Caco-2 (cell line): ENCODE measurements at regions not wholly inside any gene's neighbourhood (a gene's known extent, or its start where the extent isn't known, plus 50 kb on each side); places are given as distances from the start of the nearest gene placed in this dataset.

Experiments
- BruUV-seq: library from RNA; stranded (reverse); fragments of 400-500 nt; replicated peaks from 2 replicates; lab custom pipeline; 2021; lab: Mats Ljungman, UMichigan
- CTCF ChIA-PET: fragments of 300-600 bp; sonication (Branson Sonifier 250); formaldehyde crosslinking; loops from one replicate; lab custom pipeline; 2022; ENCODE audit warnings: antibody characterized with exemption; lab: Charles Lee
- POLR2A ChIA-PET: fragments of 300-600 bp; sonication (Branson Sonifier 250); formaldehyde crosslinking; loops from one replicate; lab custom pipeline; 2022; ENCODE audit warnings: antibody characterized with exemption; lab: Charles Lee
- DNase-seq, 2 experiments: peaks; one replicate each; pipeline versions ENCODE4 v3.0.0 to v3.0.0-alpha.2; 2020 to 2022
- H3K27me3 ChIP-seq: replicated peaks from 2 replicates; pipeline ENCODE4 v1.6.0; 2011; ENCODE audit warnings: low read length; ENCODE audit not compliant: control insufficient read depth, insufficient read depth
- H3K36me3 ChIP-seq: 2 replicates; pipeline ENCODE4 v1.5.1; 2011; ENCODE audit warnings: low read length; ENCODE audit not compliant: control insufficient read depth, insufficient read depth
- H3K4me1 ChIP-seq: fragments of 250-450 bp; sonication (Bioruptor Pico); 2 replicates; pipeline ENCODE4 v1.5.1; 2020; ENCODE audit warnings: mild to moderate bottlenecking
- H3K4me3 ChIP-seq: 2 replicates; pipeline ENCODE4 v1.5.1; 2011; ENCODE audit warnings: low read depth, mild to moderate bottlenecking, control low read depth, low read length
- H3K9me3 ChIP-seq: fragments of 250-450 bp; sonication (Bioruptor Pico); 2 replicates; pipeline ENCODE4 v1.5.1; 2020; ENCODE audit warnings: mild to moderate bottlenecking, moderate library complexity
- H3K27ac Mint-ChIP-seq: one replicate; pipeline ENCODE4 v1.8.0; 2022; ENCODE audit warnings: mixed read lengths; ENCODE audit not compliant: unreplicated experiment
- H3K27me3 Mint-ChIP-seq: one replicate; pipeline ENCODE4 v1.8.0; 2022; ENCODE audit warnings: mixed read lengths; ENCODE audit not compliant: insufficient read depth, unreplicated experiment
- H3K36me3 Mint-ChIP-seq: one replicate; pipeline ENCODE4 v1.8.0; 2022; ENCODE audit warnings: mild to moderate bottlenecking, mixed read lengths; ENCODE audit not compliant: insufficient read depth, unreplicated experiment
- H3K4me1 Mint-ChIP-seq: one replicate; pipeline ENCODE4 v1.8.0; 2022; ENCODE audit warnings: low read depth, mixed read lengths; ENCODE audit not compliant: unreplicated experiment
- H3K4me3 Mint-ChIP-seq: one replicate; pipeline ENCODE4 v1.8.0; 2022; ENCODE audit warnings: mild to moderate bottlenecking, moderate library complexity, mixed read lengths; ENCODE audit not compliant: unreplicated experiment
- H3K9me3 Mint-ChIP-seq: one replicate; pipeline ENCODE4 v1.8.0; 2022; ENCODE audit warnings: mixed read lengths; ENCODE audit not compliant: unreplicated experiment
- CTCF ChIP-seq, 2 experiments: fragments of 200-600 bp in 1 of 2; IDR thresholded peaks; 1 replicate in 1 of 2; 2 replicates in 1 of 2; pipeline versions ENCODE4 v1.5.1 to v1.8.0; 2011 to 2022; ENCODE audit warnings: antibody characterized with exemption in 1 of 2, control low read depth in 1 of 2, inconsistent platforms in 1 of 2, low read depth in 1 of 2, low read length in 1 of 2, mild to moderate bottlenecking in 1 of 2, moderate library complexity in 1 of 2; ENCODE audit not compliant: insufficient read depth in 1 of 2, severe bottlenecking in 1 of 2, unreplicated experiment in 1 of 2
- intact Hi-C: fragments of 100-400 bp; cut with micrococcal nuclease; formaldehyde crosslinking; loops from one replicate; pipeline ENCODE4 v1.10.0; 2022; ENCODE audit not compliant: unreplicated experiment

- Histone ChIP-seq H3K4me1 (peaks cover 15% of the 10 kb centered on the region), H3K36me3 (no peaks in the 10 kb centered on the region), H3K4me3 (no peak overlapping the region), H3K27me3 (no peaks in the 10 kb centered on the region), H3K9me3 (no peaks in the 10 kb centered on the region)
- POLR2A ChIA-PET = no interaction called here
- no TSS peak for BruUV-seq
- Mint-ChIP-seq H3K9me3 (no peaks in the 10 kb centered on the region), H3K27me3 (no peaks in the 10 kb centered on the region), H3K27ac (no peak overlapping the region), H3K4me3 (no peak overlapping the region), H3K4me1 (peaks cover 8% of the 10 kb centered on the region), H3K36me3 (no peaks in the 10 kb centered on the region)
- intact Hi-C loops = no loop called here
- CTCF ChIA-PET = no interaction called here
- no peak for TF ChIP-seq CTCF (IDR thresholded peaks at IDR 0.05; ENCODE audit: insufficient read depth in 1 of 2, low read depth in 1 of 2, low read length in 1 of 2, severe bottlenecking in 1 of 2, unreplicated experiment in 1 of 2)
- no peak for DNase-seq
Observed at GRCh38 chr2:39498786-39499185, 61.7 kb upstream of the MAP4K3 start.

- H3K9me3 Mint-ChIP-seq = no peaks in the 10 kb centered on the region
- no peaks in the 10 kb centered on the region for H3K27me3 ChIP-seq
- intact Hi-C loops = no loop called here
- no peak overlapping the region for H3K4me3 Mint-ChIP-seq
- H3K9me3 ChIP-seq = no peaks in the 10 kb centered on the region
- no peak for TF ChIP-seq CTCF (IDR thresholded peaks at IDR 0.05; ENCODE audit: insufficient read depth in 1 of 2, low read depth in 1 of 2, low read length in 1 of 2, severe bottlenecking in 1 of 2, unreplicated experiment in 1 of 2)
- no TSS peak for BruUV-seq
- peaks cover 20% of the 10 kb centered on the region for H3K4me1 ChIP-seq
- no peak overlapping the region for H3K4me3 ChIP-seq
- peaks cover 13% of the 10 kb centered on the region for H3K4me1 Mint-ChIP-seq
- no peaks in the 10 kb centered on the region for H3K36me3 Mint-ChIP-seq
- ChIA-PET CTCF (no interaction called here), POLR2A (no interaction called here)
- H3K27ac Mint-ChIP-seq = no peak overlapping the region
- H3K27me3 Mint-ChIP-seq = no peaks in the 10 kb centered on the region
- no peaks in the 10 kb centered on the region for H3K36me3 ChIP-seq
- DNase-seq = no peak
Observed at GRCh38 chr2:39499336-39499735, 62.3 kb upstream of the MAP4K3 start.

GRCh38 chr2:39501412-39501811 lies 64.3 kb upstream of the MAP4K3 start:
- CTCF ChIA-PET = no interaction called here
- Mint-ChIP-seq H3K9me3 (no peaks in the 10 kb centered on the region), H3K4me3 (no peak overlapping the region), H3K27me3 (no peaks in the 10 kb centered on the region), H3K36me3 (no peaks in the 10 kb centered on the region), H3K27ac (no peak overlapping the region), H3K4me1 (peaks cover 22% of the 10 kb centered on the region)
- DNase-seq = no peak
- no peaks in the 10 kb centered on the region for H3K36me3 ChIP-seq
- BruUV-seq = no TSS peak
- no peak overlapping the region for H3K4me3 ChIP-seq
- POLR2A ChIA-PET = no interaction called here
- H3K4me1 ChIP-seq = peaks cover 35% of the 10 kb centered on the region
- H3K9me3 ChIP-seq = no peaks in the 10 kb centered on the region
- TF ChIP-seq CTCF (IDR thresholded peaks at IDR 0.05; ENCODE audit: insufficient read depth in 1 of 2, low read depth in 1 of 2, low read length in 1 of 2, severe bottlenecking in 1 of 2, unreplicated experiment in 1 of 2) = no peak
- intact Hi-C loops = no loop called here
- no peaks in the 10 kb centered on the region for H3K27me3 ChIP-seq
